ENCODE measurements at regions not wholly inside any gene's neighbourhood (a gene's known extent, or its start where the extent isn't known, plus 50 kb on each side); places are given as distances from the start of the nearest gene placed in this dataset.
"Not testable (repeated sequence)": the region's sequence is repeated elsewhere in the genome, so short reads cannot be mapped to it uniquely, and the experiment has no call there.

GRCh38 chr7:81478664-81479063, 291.2 kb downstream of the HGF start:
- Histone ChIP-seq H2AFZ (ENCODE audit: control insufficient read depth, low read length) (no peak overlapping the region), H3K27me3 (ENCODE audit: control insufficient read depth, extremely low read depth, insufficient read depth, low read length) (no peaks in the 10 kb centered on the region), H3K79me2 (ENCODE audit: control insufficient read depth, insufficient read depth, low read length) (no peaks in the 10 kb centered on the region), H3K9me1 (ENCODE audit: control insufficient read depth, extremely low read depth, insufficient read depth, low read length) (no peaks in the 10 kb centered on the region), H3K9me3 (ENCODE audit: control insufficient read depth, low read depth, low read length) (no peaks in the 10 kb centered on the region), H3K9ac (ENCODE audit: control insufficient read depth, extremely low read depth, insufficient read depth, low read length) (no peak overlapping the region), H3K4me1 (ENCODE audit: control insufficient read depth, extremely low read depth, insufficient read depth, low read length) (no peaks in the 10 kb centered on the region), H3K36me3 (ENCODE audit: control insufficient read depth in 2 of 2, extremely low read depth in 1 of 2, insufficient read depth in 2 of 2, low read length in 2 of 2) (no peaks in the 10 kb centered on the region), H3K4me3 (ENCODE audit: control insufficient read depth in 2 of 3, extremely low read depth in 1 of 3, insufficient read depth in 2 of 3, low read depth in 1 of 3, low read length in 3 of 3) (no peak overlapping the region), H4K20me1 (ENCODE audit: control insufficient read depth, extremely low read depth, insufficient read depth, low read length) (no peaks in the 10 kb centered on the region), H3K27ac (ENCODE audit: control insufficient read depth, insufficient read depth, low read length) (no peak overlapping the region), H3K4me2 (ENCODE audit: control insufficient read depth, extremely low read depth, insufficient read depth, low read depth, low read length) (no peak overlapping the region)
- no peak for TF ChIP-seq EZH2 (IDR thresholded peaks at IDR 0.05; ENCODE audit: low read length)
- no peak for TF ChIP-seq CTCF (optimal IDR thresholded peaks at IDR 0.05 in 1 of 3, IDR thresholded peaks at IDR 0.05 in 1 of 3, conservative IDR thresholded peaks at IDR 0.05 in 1 of 3; ENCODE audit: extremely low read depth in 1 of 3, insufficient read depth in 2 of 3, low read length in 3 of 3)
- FAIRE-seq = no peak
- no peak for DNase-seq (ENCODE audit: low read depth, low spot score)
- dilution Hi-C loops (cut with MboI; ENCODE audit: extremely low pct_ligation_motif_present, low sequenced_read_pairs) = no loop called here

GRCh38 chr7:81478201-81478600, 291.6 kb downstream of the HGF start:
- H3K27ac ChIP-seq (ENCODE audit: control insufficient read depth, insufficient read depth, low read length); dilution Hi-C loops (cut with MboI; ENCODE audit: extremely low pct_ligation_motif_present, low sequenced_read_pairs); H3K9me3 ChIP-seq (ENCODE audit: control insufficient read depth, low read depth, low read length); H2AFZ ChIP-seq (ENCODE audit: control insufficient read depth, low read length); DNase-seq (ENCODE audit: low read depth, low spot score); H4K20me1 ChIP-seq (ENCODE audit: control insufficient read depth, extremely low read depth, insufficient read depth, low read length); H3K4me3 ChIP-seq (ENCODE audit: control insufficient read depth in 2 of 3, extremely low read depth in 1 of 3, insufficient read depth in 2 of 3, low read depth in 1 of 3, low read length in 3 of 3); H3K9me1 ChIP-seq (ENCODE audit: control insufficient read depth, extremely low read depth, insufficient read depth, low read length); H3K9ac ChIP-seq (ENCODE audit: control insufficient read depth, extremely low read depth, insufficient read depth, low read length); H3K36me3 ChIP-seq (ENCODE audit: control insufficient read depth in 2 of 2, extremely low read depth in 1 of 2, insufficient read depth in 2 of 2, low read length in 2 of 2); H3K4me1 ChIP-seq (ENCODE audit: control insufficient read depth, extremely low read depth, insufficient read depth, low read length); H3K27me3 ChIP-seq (ENCODE audit: control insufficient read depth, extremely low read depth, insufficient read depth, low read length); H3K79me2 ChIP-seq (ENCODE audit: control insufficient read depth, insufficient read depth, low read length); FAIRE-seq; H3K4me2 ChIP-seq (ENCODE audit: control insufficient read depth, extremely low read depth, insufficient read depth, low read depth, low read length): not testable (repeated sequence)

GRCh38 chr7:81473236-81473635, 296.6 kb downstream of the HGF start:
- TF ChIP-seq CTCF (optimal IDR thresholded peaks at IDR 0.05 in 1 of 3, IDR thresholded peaks at IDR 0.05 in 1 of 3, conservative IDR thresholded peaks at IDR 0.05 in 1 of 3; ENCODE audit: extremely low read depth in 1 of 3, insufficient read depth in 2 of 3, low read length in 3 of 3) (no peak), EZH2 (IDR thresholded peaks at IDR 0.05; ENCODE audit: low read length) (no peak)
- H2AFZ ChIP-seq (ENCODE audit: control insufficient read depth, low read length) = no peak overlapping the region
- H3K27ac ChIP-seq (ENCODE audit: control insufficient read depth, insufficient read depth, low read length) = no peak overlapping the region
- H3K79me2 ChIP-seq (ENCODE audit: control insufficient read depth, insufficient read depth, low read length) = no peaks in the 10 kb centered on the region
- H3K36me3 ChIP-seq (ENCODE audit: control insufficient read depth in 2 of 2, extremely low read depth in 1 of 2, insufficient read depth in 2 of 2, low read length in 2 of 2) = no peaks in the 10 kb centered on the region
- no peak overlapping the region for H3K9ac ChIP-seq (ENCODE audit: control insufficient read depth, extremely low read depth, insufficient read depth, low read length)
- no peaks in the 10 kb centered on the region for H3K9me1 ChIP-seq (ENCODE audit: control insufficient read depth, extremely low read depth, insufficient read depth, low read length)
- no peak overlapping the region for H3K4me3 ChIP-seq (ENCODE audit: control insufficient read depth in 2 of 3, extremely low read depth in 1 of 3, insufficient read depth in 2 of 3, low read depth in 1 of 3, low read length in 3 of 3)
- no peaks in the 10 kb centered on the region for H4K20me1 ChIP-seq (ENCODE audit: control insufficient read depth, extremely low read depth, insufficient read depth, low read length)
- H3K4me2 ChIP-seq (ENCODE audit: control insufficient read depth, extremely low read depth, insufficient read depth, low read depth, low read length) = no peak overlapping the region
- no peaks in the 10 kb centered on the region for H3K4me1 ChIP-seq (ENCODE audit: control insufficient read depth, extremely low read depth, insufficient read depth, low read length)
- FAIRE-seq (no peak), DNase-seq (ENCODE audit: low read depth, low spot score) (no peak)
- no peaks in the 10 kb centered on the region for H3K9me3 ChIP-seq (ENCODE audit: control insufficient read depth, low read depth, low read length)
- no peaks in the 10 kb centered on the region for H3K27me3 ChIP-seq (ENCODE audit: control insufficient read depth, extremely low read depth, insufficient read depth, low read length)
- dilution Hi-C loops (cut with MboI; ENCODE audit: extremely low pct_ligation_motif_present, low sequenced_read_pairs) = no loop called here
